ENCODE measurements at regions not wholly inside any gene's neighbourhood (a gene's known extent, or its start where the extent isn't known, plus 50 kb on each side); places are given as distances from the start of the nearest gene placed in this dataset.

- no peak for TF ChIP-seq USF1 (IDR thresholded peaks at IDR 0.05)
- TF ChIP-seq YY1 (IDR thresholded peaks at IDR 0.05; ENCODE audit: low read depth): no peak
- TF ChIP-seq RAD21 (IDR thresholded peaks at IDR 0.05; ENCODE audit: low read depth): no peak
- no peak for TF ChIP-seq TAF1 (IDR thresholded peaks at IDR 0.05; ENCODE audit: low read depth)
- no peak for TF ChIP-seq ZBTB7A (IDR thresholded peaks at IDR 0.05; ENCODE audit: low read depth)
- no peak for TF ChIP-seq NFIC (IDR thresholded peaks at IDR 0.05)
- no peak for TF ChIP-seq CEBPB (IDR thresholded peaks at IDR 0.05)
- TF ChIP-seq CREB1 (IDR thresholded peaks at IDR 0.05; ENCODE audit: low read depth): no peak
- no peak for TF ChIP-seq TEAD4 (IDR thresholded peaks at IDR 0.05)
- TF ChIP-seq FOXM1 (IDR thresholded peaks at IDR 0.05; ENCODE audit: borderline replicate concordance, low read depth): no peak
- no peak for TF ChIP-seq REST (IDR thresholded peaks at IDR 0.05; ENCODE audit: low read depth)
- TF ChIP-seq TCF12 (IDR thresholded peaks at IDR 0.05; ENCODE audit: low read depth): no peak
- no peak for TF ChIP-seq EP300 (IDR thresholded peaks at IDR 0.05; ENCODE audit: borderline replicate concordance)
- TF ChIP-seq MAX (IDR thresholded peaks at IDR 0.05): no peak
- TF ChIP-seq EGR1 (IDR thresholded peaks at IDR 0.05): no peak
Measured at GRCh38 chr4:96260064-96260682, 420.3 kb downstream of the PDHA2 start.

- TF ChIP-seq TAF1 (IDR thresholded peaks at IDR 0.05; ENCODE audit: low read depth): no peak
- no peak for TF ChIP-seq EP300 (IDR thresholded peaks at IDR 0.05; ENCODE audit: borderline replicate concordance)
- no peak for TF ChIP-seq RAD21 (IDR thresholded peaks at IDR 0.05; ENCODE audit: low read depth)
Measured at GRCh38 chr4:96262057-96262456, 422.2 kb downstream of the PDHA2 start.

- TF ChIP-seq YY1 (IDR thresholded peaks at IDR 0.05; ENCODE audit: low read depth): no peak
- no peak for TF ChIP-seq ZBTB7A (IDR thresholded peaks at IDR 0.05; ENCODE audit: low read depth)
- TF ChIP-seq RAD21 (IDR thresholded peaks at IDR 0.05; ENCODE audit: low read depth): no peak
- no peak for TF ChIP-seq TAF1 (IDR thresholded peaks at IDR 0.05; ENCODE audit: low read depth)
- no peak for TF ChIP-seq TCF12 (IDR thresholded peaks at IDR 0.05; ENCODE audit: low read depth)
- no peak for TF ChIP-seq USF1 (IDR thresholded peaks at IDR 0.05)
Measured at GRCh38 chr4:96263291-96263690, 423.4 kb downstream of the PDHA2 start.

GRCh38 chr4:96264941-96265463 is 425.1 kb downstream of the PDHA2 start:
- no peak for TF ChIP-seq TEAD4 (IDR thresholded peaks at IDR 0.05)
- TF ChIP-seq EGR1 (IDR thresholded peaks at IDR 0.05): no peak
- no peak for TF ChIP-seq FOXM1 (IDR thresholded peaks at IDR 0.05; ENCODE audit: borderline replicate concordance, low read depth)
- no peak for TF ChIP-seq REST (IDR thresholded peaks at IDR 0.05; ENCODE audit: low read depth)
- no peak for TF ChIP-seq TAF1 (IDR thresholded peaks at IDR 0.05; ENCODE audit: low read depth)
- TF ChIP-seq TCF12 (IDR thresholded peaks at IDR 0.05; ENCODE audit: low read depth): no peak
- TF ChIP-seq CREB1 (IDR thresholded peaks at IDR 0.05; ENCODE audit: low read depth): no peak
- TF ChIP-seq ZBTB7A (IDR thresholded peaks at IDR 0.05; ENCODE audit: low read depth): no peak
- no peak for TF ChIP-seq NFIC (IDR thresholded peaks at IDR 0.05)
- no peak for TF ChIP-seq RAD21 (IDR thresholded peaks at IDR 0.05; ENCODE audit: low read depth)
- no peak for TF ChIP-seq EP300 (IDR thresholded peaks at IDR 0.05; ENCODE audit: borderline replicate concordance)
- TF ChIP-seq USF1 (IDR thresholded peaks at IDR 0.05): no peak
- TF ChIP-seq CEBPB (IDR thresholded peaks at IDR 0.05): no peak
- TF ChIP-seq MAX (IDR thresholded peaks at IDR 0.05): no peak
- no peak for TF ChIP-seq YY1 (IDR thresholded peaks at IDR 0.05; ENCODE audit: low read depth)

- TF ChIP-seq YY1 (IDR thresholded peaks at IDR 0.05; ENCODE audit: low read depth) (no peak), MAX (IDR thresholded peaks at IDR 0.05) (no peak), EP300 (IDR thresholded peaks at IDR 0.05; ENCODE audit: borderline replicate concordance) (no peak), RAD21 (IDR thresholded peaks at IDR 0.05; ENCODE audit: low read depth) (no peak), TCF12 (IDR thresholded peaks at IDR 0.05; ENCODE audit: low read depth) (no peak), REST (IDR thresholded peaks at IDR 0.05; ENCODE audit: low read depth) (no peak), CEBPB (IDR thresholded peaks at IDR 0.05) (no peak), EGR1 (IDR thresholded peaks at IDR 0.05) (no peak), CREB1 (IDR thresholded peaks at IDR 0.05; ENCODE audit: low read depth) (no peak), FOXM1 (IDR thresholded peaks at IDR 0.05; ENCODE audit: borderline replicate concordance, low read depth) (no peak), TAF1 (IDR thresholded peaks at IDR 0.05; ENCODE audit: low read depth) (no peak), TEAD4 (IDR thresholded peaks at IDR 0.05) (no peak), NFIC (IDR thresholded peaks at IDR 0.05) (no peak)
Measured at GRCh38 chr4:96293806-96294205, 453.9 kb downstream of the PDHA2 start.

All from Ishikawa (cell line).